Lower lobe of right lung (tissue), 2 donors: ENCODE measurements at regions not wholly inside any gene's neighbourhood (a gene's known extent, or its start where the extent isn't known, plus 50 kb on each side); places are given as distances from the start of the nearest gene placed in this dataset.
A peak's percentile ranks its signal among the peaks of the same experiment; 100 is the strongest.

Experiments
- ATAC-seq, 2 donors: fragments of 200-7000 bp; cut with Tn5 transposase; one replicate each; pipeline ENCODE4 v1.9.1; 2020 to 2022; ENCODE audit warnings: mild to moderate bottlenecking in 2 of 2, moderate library complexity in 2 of 2
- DNase-seq: peaks from one replicate; pipeline ENCODE4 v3.0.0-alpha.2; 2020
- H3K27ac ChIP-seq: fragments of 200-600 bp; one replicate; pipeline ENCODE4 v1.8.0; 2022
- H3K27me3 ChIP-seq: fragments of 200-600 bp; one replicate; pipeline ENCODE4 v1.8.0; 2022; ENCODE audit warnings: low read depth
- H3K36me3 ChIP-seq: fragments of 200-600 bp; one replicate; pipeline ENCODE4 v1.8.0; 2022; ENCODE audit warnings: mild to moderate bottlenecking
- H3K4me1 ChIP-seq: fragments of 200-600 bp; one replicate; pipeline ENCODE4 v1.8.0; 2022
- H3K4me3 ChIP-seq: fragments of 200-600 bp; one replicate; pipeline ENCODE4 v1.8.0; 2022; ENCODE audit warnings: mild to moderate bottlenecking
- H3K9me3 ChIP-seq: fragments of 200-600 bp; one replicate; pipeline ENCODE4 v1.8.0; 2022
- CTCF ChIP-seq: fragments of 200-600 bp; IDR thresholded peaks from one replicate; pipeline ENCODE4 v1.8.0; 2022; ENCODE audit warnings: antibody characterized with exemption, mild to moderate bottlenecking
- intact Hi-C: fragments of 100-400 bp; cut with DNase I; formaldehyde crosslinking; loops from one replicate; pipeline ENCODE4 v1.11.0; 2022
- donor health status: DM: no; HTN: yes; CAD: no; lungs with severe emphysema.

DNA sequence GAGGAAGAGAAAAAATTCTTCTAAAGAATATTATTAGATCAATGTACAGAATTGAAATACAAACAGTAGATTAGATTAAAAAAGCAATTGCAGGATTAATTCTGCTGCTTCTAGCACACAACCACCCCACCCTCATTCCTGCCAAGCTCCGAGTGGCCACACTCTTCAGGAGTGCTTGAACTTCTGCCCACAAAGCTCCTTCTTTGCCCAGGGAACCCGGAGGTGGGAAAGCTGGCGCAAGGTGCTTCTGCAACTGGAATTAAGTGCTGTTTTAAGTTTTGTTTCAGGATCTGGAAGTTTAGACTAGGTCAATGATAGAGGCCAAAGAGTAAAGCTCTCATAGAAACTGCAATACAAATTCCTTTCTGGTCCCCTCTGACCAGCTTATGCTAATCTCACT is 94.1 kb upstream of the BMP4 start:
- no peak overlapping the region for H3K27ac ChIP-seq
- no peaks in the 10 kb centered on the region for H3K27me3 ChIP-seq
- intact Hi-C loops = no loop called here
- no peaks in the 10 kb centered on the region for H3K36me3 ChIP-seq
- H3K4me1 ChIP-seq = no peaks in the 10 kb centered on the region
- no peak overlapping the region for H3K4me3 ChIP-seq
- TF ChIP-seq CTCF = no peak
- H3K9me3 ChIP-seq = no peaks in the 10 kb centered on the region
- DNase-seq (peak; percentile 68), ATAC-seq (peak; percentile 83 to 92)

DNA sequence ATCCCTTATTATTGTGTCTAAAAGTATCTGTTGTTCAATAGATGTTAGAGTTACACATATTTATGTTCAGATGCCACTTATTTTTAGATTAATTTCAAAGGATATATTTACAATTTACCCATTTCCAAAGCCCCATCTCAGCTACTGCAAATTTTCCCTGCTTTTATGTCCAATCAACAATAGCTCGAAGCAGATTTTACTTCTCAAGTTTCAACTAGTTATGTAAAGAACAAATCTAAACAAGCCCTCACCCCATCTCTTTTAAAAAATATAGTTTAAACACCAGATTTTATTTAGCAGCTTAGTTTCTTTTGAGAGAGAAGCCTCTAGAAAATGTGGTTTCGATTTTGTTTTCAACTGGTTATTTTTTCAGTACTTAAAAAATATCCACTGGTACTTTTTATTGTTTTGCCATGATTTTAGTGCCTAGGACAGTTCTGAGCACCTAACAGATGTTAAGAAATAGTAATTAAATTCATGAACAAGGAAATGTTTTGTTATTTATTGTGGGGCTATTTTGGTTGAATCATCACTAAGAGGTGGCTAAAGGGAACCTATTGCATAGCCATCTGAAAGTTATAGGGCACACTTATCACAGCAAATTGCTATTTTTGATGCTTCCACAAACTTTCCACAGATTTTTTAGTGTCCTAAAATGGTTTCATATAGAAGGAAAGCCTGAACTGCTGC is 96.2 kb upstream of the BMP4 start:
- Histone ChIP-seq H3K4me1 (no peaks in the 10 kb centered on the region), H3K4me3 (no peak overlapping the region), H3K9me3 (no peaks in the 10 kb centered on the region), H3K27ac (no peak overlapping the region), H3K27me3 (no peaks in the 10 kb centered on the region), H3K36me3 (no peaks in the 10 kb centered on the region)
- ATAC-seq (no peak), DNase-seq (no peak)
- TF ChIP-seq CTCF = no peak
- intact Hi-C loops = no loop called here

DNA sequence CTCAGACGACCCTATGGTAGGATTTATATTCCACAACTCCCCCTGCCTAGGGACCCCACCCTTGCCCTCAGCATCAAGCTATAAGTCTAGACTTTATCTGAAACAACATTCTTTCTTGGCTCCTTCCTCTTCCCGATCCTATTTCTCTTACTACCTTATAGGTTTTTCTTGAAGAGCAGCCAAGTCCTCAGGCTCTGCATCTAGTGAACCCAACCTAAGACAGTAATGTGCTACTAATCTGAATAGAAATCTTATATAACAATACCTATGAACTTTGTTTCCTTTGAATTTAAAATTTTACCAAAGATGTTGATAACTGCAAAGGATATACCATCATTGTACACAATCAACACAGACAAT is 96.7 kb upstream of the BMP4 start:
- intact Hi-C loops = no loop called here
- no peak for TF ChIP-seq CTCF
- no peaks in the 10 kb centered on the region for H3K9me3 ChIP-seq
- ATAC-seq = no peak
- no peaks in the 10 kb centered on the region for H3K36me3 ChIP-seq
- no peaks in the 10 kb centered on the region for H3K27me3 ChIP-seq
- no peaks in the 10 kb centered on the region for H3K4me1 ChIP-seq
- H3K4me3 ChIP-seq = no peak overlapping the region
- DNase-seq = no peak
- no peak overlapping the region for H3K27ac ChIP-seq

- TF ChIP-seq CTCF = no peak
- Histone ChIP-seq H3K27me3 (no peaks in the 10 kb centered on the region), H3K4me3 (no peak overlapping the region), H3K4me1 (no peaks in the 10 kb centered on the region), H3K9me3 (no peaks in the 10 kb centered on the region), H3K27ac (no peak overlapping the region), H3K36me3 (no peaks in the 10 kb centered on the region)
- ATAC-seq = no peak
- DNase-seq = no peak
- intact Hi-C loops = no loop called here
These were observed 101.9 kb upstream of the BMP4 start for GRCh38 chr14:54058505-54058904.

GRCh38 chr14:54083549-54084239 is 127.1 kb upstream of the BMP4 start:
- intact Hi-C loops = no loop called here
- Histone ChIP-seq H3K4me3 (no peak overlapping the region), H3K27ac (no peak overlapping the region), H3K36me3 (no peaks in the 10 kb centered on the region), H3K27me3 (no peaks in the 10 kb centered on the region), H3K4me1 (peaks cover 8% of the 10 kb centered on the region), H3K9me3 (no peaks in the 10 kb centered on the region)
- no peak for TF ChIP-seq CTCF
- DNase-seq (no peak), ATAC-seq (no peak)
